Cerebellar cortex (tissue), 1 donor: ENCODE measurements at regions not wholly inside any gene's neighbourhood (a gene's known extent, or its start where the extent isn't known, plus 50 kb on each side); places are given as distances from the start of the nearest gene placed in this dataset.
"Not testable (repeated sequence)": the region's sequence is repeated elsewhere in the genome, so short reads cannot be mapped to it uniquely, and the experiment has no call there.

Experiments used
- DNase-seq: peaks from one replicate; pipeline ENCODE4 v3.0.0-alpha.2; 2015; ENCODE audit warnings: low spot score

GRCh38 chr1:181172082-181172481, 83.6 kb downstream of the IER5 start:
- no peak for DNase-seq

DNA sequence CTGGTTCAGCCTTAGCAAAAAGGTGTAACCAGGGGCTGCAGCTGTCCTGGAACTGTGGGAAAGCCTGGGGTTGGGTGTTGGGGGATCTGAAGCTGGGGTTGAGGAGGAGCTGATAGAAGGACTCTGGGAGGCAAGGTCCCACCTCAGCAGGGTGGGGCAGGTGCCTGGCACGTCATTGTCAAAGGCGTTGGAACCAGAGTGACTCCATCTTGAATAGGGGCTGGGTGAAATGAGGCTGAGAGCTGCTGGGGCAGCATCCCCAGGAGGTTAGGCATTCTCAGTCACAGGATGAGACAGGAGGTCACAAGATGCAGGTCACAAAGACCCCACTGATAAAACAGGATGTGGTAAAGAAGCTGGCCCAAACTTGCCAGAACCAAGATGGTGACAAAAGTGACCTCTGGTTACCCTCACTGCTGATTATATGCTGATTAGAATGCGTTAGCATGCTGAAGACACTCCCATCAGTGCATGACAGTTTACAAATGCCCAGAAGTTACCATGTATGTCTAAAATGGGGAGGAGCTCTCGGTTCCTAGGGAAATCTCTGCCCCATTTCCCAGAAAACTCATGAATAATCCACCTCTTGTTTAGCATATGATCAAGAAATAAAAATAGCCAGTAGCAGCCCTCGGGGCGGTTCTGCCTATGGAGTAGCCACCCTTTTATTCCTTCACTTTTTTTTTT, 85.4 kb downstream of the IER5 start:
- DNase-seq, result no peak

DNA sequence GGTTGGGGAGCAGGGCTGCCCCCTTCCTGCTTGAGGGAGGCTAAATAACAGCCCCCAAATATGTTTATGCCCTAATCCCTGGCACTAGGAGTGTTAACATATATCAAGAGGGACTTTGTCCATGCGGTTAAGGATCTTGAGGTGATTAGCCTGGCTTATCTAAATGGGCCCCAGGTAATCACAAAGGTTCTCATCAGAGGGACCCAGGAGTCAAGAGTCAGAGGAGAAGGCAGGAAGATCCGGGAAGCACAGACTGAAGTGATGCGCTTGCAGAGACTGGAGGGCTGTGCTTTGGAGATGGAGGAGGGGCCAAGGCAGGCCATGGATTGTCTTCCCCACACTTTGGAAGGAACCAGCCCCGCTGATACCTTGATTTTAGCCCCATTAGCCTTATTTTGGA, 86.4 kb downstream of the IER5 start:
- DNase-seq, result no peak

DNA sequence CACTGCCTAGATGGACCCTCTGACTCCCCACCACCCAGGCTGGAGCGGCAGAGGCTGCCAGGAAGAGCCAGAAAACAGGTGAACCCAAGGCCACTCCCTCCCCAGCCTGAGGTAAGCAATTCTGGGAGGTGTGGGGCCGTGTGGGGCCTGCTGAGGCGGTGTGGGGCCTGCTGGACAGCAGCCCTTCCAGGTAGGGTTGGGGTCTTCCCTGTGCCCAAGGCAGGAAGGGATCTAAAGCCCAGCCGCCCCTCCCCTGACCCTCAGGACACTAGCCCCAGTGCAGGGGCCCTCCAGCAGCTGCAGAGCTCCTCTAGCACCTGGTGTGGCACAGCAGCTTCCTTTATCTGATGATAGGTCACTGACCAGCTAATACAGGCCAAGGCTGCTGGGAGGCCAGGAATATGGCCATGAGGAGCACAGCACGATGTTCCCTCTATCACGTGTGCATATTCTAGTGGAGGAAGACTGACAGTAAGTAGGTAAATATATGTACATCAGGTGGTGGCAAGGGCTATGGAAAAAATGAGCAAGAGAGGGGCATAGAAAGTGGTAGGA, 86.9 kb downstream of the IER5 start:
- no peak for DNase-seq

DNA sequence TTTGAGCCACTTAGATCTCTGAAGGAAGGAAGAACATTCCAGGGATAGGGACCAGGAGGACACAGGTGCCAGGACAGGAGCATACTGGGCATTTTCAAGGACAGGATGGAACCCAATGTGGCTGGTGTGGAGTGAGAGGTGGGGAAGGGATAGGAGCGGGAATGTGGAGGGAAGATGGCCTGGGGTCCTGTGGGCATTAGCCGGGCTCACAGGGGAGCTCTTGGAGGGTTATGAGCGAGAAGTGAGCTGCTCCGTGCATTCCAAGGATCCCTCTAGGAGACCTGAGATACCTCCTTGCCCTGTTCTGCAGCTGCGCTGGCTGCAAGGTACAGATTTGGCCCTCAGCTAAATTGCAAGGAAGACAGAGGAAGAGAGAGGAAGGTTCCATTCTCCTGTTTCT, 87.5 kb downstream of the IER5 start:
- no peak for DNase-seq

- DNase-seq, result no peak
Measured at GRCh38 chr1:181178241-181178879, 89.9 kb downstream of the IER5 start.

DNA sequence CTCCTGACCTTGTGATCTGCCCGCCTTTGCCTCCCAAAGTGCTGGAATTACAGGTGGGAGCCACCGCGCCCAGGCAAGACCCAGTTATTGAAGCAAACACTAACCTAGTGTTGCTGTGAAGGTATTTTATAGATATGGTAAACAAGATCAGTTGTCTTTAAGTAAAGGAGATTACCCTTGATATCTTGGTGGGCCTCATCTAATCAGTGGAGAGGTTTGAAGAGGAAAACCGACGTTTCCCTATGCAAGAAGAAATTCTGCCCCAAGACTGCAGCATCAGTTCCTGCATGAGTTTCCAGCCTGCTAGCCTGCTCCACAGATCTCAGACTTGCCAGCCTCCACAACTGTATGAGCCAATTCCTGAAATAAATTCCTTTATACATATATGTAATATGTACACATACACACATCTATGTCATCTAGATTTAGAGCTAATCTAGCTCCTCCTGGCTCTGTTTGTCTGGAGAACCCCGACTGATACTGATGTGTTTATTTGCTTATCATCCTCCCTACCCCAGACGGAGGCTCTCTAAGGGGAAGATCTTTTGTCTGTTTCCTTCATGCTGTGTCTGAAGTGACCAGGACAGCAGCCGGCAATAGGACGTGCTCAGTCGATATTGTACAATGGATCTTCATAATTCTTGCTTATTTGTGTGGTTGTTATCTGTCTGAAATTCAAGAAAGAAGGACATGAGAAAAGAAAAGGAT, 90.9 kb downstream of the IER5 start:
- no peak for DNase-seq

DNA sequence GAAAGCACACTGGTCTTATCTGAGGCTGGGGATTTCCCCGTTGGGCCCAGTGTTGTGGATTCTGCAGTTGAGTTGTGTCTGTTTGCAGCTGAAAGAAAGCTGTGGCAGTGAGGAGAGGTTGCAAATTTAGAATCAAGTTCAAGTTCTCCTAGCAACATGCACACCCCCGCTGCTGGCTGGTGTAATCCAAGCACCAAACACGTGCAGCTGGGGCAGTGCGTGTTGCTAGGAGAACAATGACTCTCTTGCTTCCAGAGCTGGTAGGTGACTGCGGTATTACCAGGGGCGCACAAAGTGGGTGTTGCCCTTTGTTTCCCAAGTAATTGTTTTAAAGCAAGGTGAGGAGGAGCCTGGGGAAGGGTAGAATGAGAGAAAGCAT, 91.5 kb downstream of the IER5 start:
- peak; percentile 57 for DNase-seq

DNA sequence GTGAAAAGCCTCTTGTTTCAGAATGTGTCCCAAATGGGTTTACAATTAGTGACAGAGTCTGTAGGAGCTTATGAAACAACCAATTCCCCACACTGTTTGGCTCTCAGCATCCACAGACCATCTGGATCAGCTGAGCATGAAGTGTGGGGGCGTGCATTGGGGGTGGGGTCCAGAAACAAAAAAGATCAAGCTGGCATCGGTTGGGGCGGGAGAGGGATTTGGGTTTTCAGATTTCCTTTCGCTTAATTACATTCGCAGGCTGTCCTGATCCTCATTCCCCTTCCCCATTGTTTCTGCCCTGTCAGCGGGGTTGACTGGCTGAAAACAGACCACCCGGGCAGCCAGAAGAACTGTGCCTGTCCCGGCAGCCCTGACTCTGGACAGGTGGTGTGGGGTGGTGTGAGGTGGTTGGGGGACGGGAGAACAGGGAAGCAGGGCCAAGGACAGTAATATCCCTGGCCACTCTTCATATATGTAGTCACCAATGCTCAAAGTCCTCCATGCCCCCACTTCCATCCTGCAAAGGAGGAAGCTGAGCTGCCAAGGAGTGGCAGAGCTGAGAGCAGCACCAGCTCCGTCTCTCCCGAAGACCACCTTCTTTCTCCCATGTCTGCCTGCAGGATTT, 92.0 kb downstream of the IER5 start:
- DNase-seq, result peak; percentile 17

GRCh38 chr1:181181792-181182585, 93.5 kb downstream of the IER5 start:
- no peak for DNase-seq

DNA sequence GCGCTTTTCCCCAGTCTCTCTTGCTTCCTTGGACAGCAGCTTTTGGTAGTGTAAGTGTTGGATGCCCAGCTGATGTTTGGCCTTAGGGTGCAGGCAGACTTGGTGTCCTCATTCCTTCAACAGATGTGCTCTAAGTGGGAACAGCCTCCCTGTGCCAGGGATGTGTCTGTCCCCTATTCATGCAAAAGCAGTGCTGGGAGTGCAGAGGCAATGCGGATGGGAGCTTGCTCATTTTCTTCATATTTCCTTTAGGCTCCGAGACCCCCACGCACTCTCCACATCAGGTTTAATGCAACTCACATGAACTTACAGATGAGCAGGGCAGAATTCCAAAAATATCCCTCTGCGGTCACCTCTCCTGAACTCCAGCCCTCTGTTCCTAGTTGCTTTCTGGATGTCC, 96.1 kb downstream of the IER5 start:
- DNase-seq, result no peak

- no peak for DNase-seq
Measured at GRCh38 chr1:181185461-181185860, 97.0 kb downstream of the IER5 start.

DNA sequence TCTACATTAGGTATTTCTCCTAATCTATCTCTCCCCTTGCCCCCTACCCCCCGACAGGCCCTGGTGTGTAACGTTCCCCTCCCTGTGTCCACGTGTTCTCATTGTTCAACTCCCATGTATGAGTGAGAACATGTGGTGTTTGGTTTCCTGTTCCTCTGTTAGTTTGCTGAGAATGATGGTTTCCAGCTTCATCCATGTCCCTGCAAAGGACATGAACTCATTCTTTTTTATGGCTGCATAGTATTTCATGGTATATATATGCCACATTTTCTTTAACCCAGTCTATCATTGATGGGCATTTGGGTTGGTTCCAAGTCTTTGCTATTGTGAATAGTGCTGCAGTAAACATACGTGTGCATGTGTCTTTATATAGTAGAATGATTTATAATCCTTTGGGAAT, 97.6 kb downstream of the IER5 start:
- not testable (repeated sequence) for DNase-seq

GRCh38 chr1:181187337-181188126, 99.0 kb downstream of the IER5 start:
- DNase-seq, result no peak

GRCh38 chr1:181189245-181189644, 100.7 kb downstream of the IER5 start:
- DNase-seq, result no peak

- peak; percentile 66 for DNase-seq
Measured at GRCh38 chr1:181189691-181190363, 101.3 kb downstream of the IER5 start.

- peak; percentile 55 for DNase-seq
Measured at GRCh38 chr1:181190364-181191035, 102.0 kb downstream of the IER5 start.

DNA sequence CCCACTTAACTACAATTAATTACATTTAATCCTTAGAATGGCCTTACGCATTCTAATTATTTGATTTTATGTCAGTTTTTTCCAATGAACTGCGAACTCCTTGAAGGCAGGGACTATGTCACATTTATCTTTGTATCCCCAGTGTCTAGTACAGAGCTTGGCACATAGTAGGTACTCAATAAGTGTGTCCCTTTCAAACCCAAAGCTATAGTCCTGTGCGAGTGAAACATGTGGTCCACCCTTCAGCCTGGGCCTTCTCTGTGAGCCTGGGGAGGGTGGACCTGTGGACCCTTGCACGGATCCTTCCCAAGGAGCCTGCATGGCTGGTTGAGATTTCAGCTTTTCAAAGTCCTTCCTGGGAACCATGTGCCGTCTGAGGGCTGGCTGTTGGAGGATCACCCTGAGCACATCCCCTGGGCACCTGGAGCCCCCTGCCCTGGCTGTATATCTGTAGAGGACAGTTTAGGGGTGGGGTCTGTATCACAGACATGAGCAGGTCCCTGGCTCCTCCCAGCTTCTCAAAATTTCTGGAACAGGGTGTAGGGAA, 103.1 kb downstream of the IER5 start:
- no peak for DNase-seq

DNA sequence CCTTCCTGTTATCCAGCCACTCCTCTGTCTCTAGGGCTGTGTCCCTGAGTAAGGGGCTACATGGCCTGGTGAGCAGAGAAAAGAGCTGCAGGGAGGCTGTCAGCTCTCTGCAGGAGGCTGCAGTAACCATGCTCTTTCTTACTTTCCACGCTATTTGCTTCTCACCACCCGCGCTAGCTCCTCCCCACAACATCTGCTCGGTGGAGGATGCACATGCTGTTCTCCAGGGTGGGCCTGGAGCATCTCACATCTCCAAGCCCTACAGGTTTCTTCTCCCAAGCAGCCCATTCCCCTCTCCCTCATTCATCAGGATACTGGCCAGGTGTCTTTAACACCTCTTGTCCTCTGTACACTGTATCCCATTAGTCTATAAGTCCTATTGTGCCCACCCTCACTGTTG, 103.8 kb downstream of the IER5 start:
- no peak for DNase-seq
